ENCODE measurements at regions not wholly inside any gene's neighbourhood (a gene's known extent, or its start where the extent isn't known, plus 50 kb on each side); places are given as distances from the start of the nearest gene placed in this dataset.

DNA sequence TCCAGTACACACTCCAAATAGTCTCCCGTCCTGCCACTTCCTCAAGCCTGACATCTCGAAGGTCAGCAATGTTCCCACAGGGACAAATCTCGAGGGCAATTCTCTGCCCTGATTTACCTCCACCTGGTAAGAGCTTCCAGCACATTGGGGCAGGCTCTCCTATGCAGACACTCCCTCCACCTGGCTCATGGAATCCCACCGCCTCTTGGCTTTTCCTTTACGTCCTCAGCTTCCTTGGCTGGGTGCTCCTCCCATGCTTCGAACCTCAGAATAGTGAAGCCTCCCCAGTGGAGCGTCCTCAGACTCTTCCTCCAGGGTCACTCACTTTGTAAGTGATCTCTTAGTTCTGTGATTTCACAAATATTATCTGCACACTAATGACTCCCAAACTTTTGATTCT lies 205.2 kb upstream of the ECI2 start:
- Histone ChIP-seq H3K79me2 (replicated peaks; ENCODE audit: insufficient read depth, low read length) (no peaks in the 10 kb centered on the region), H3K36me3 (ENCODE audit: insufficient read depth, low read length) (no peaks in the 10 kb centered on the region), H3K4me2 (ENCODE audit: low read length) (no peak overlapping the region), H3F3A (ENCODE audit: insufficient read depth, low read length, poor library complexity, severe bottlenecking) (no peaks in the 10 kb centered on the region), H3K9me2 (ENCODE audit: insufficient read depth, low read length) (no peaks in the 10 kb centered on the region), H2AFZ (ENCODE audit: low read depth, low read length) (no peak overlapping the region), H3K9ac (ENCODE audit: low read length) (no peak overlapping the region), H3K4me3 (ENCODE audit: low read length) (no peak overlapping the region), H3K9me3 (ENCODE audit: low read length) (no peaks in the 10 kb centered on the region), H3K27me3 (ENCODE audit: insufficient read depth, low read depth, low read length) (no peaks in the 10 kb centered on the region), H4K20me1 (ENCODE audit: insufficient read depth) (no peaks in the 10 kb centered on the region), H3K27ac (ENCODE audit: low read length) (no peak overlapping the region)
- TF ChIP-seq EZH2 (IDR thresholded peaks at IDR 0.05; ENCODE audit: borderline replicate concordance, insufficient read depth, low read length, poor library complexity, severe bottlenecking) (no peak), TAF1 (IDR thresholded peaks at IDR 0.05; ENCODE audit: low read depth) (no peak), CTCF (IDR thresholded peaks at IDR 0.05; ENCODE audit: poor library complexity, severe bottlenecking) (no peak), POLR2AphosphoS5 (IDR thresholded peaks at IDR 0.05) (no peak), MXI1 (conservative IDR thresholded peaks at IDR 0.05; ENCODE audit: poor library complexity, severe bottlenecking) (no peak), EP300 (conservative IDR thresholded peaks at IDR 0.05; ENCODE audit: poor library complexity, severe bottlenecking) (no peak), SMC3 (conservative IDR thresholded peaks at IDR 0.05; ENCODE audit: poor library complexity) (no peak), RAD21 (conservative IDR thresholded peaks at IDR 0.05) (no peak)
- TF ChIP-seq, protein P1, sequence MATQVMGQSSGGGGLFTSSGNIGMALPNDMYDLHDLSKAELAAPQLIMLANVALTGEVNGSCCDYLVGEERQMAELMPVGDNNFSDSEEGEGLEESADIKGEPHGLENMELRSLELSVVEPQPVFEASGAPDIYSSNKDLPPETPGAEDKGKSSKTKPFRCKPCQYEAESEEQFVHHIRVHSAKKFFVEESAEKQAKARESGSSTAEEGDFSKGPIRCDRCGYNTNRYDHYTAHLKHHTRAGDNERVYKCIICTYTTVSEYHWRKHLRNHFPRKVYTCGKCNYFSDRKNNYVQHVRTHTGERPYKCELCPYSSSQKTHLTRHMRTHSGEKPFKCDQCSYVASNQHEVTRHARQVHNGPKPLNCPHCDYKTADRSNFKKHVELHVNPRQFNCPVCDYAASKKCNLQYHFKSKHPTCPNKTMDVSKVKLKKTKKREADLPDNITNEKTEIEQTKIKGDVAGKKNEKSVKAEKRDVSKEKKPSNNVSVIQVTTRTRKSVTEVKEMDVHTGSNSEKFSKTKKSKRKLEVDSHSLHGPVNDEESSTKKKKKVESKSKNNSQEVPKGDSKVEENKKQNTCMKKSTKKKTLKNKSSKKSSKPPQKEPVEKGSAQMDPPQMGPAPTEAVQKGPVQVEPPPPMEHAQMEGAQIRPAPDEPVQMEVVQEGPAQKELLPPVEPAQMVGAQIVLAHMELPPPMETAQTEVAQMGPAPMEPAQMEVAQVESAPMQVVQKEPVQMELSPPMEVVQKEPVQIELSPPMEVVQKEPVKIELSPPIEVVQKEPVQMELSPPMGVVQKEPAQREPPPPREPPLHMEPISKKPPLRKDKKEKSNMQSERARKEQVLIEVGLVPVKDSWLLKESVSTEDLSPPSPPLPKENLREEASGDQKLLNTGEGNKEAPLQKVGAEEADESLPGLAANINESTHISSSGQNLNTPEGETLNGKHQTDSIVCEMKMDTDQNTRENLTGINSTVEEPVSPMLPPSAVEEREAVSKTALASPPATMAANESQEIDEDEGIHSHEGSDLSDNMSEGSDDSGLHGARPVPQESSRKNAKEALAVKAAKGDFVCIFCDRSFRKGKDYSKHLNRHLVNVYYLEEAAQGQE (IDR thresholded peaks at IDR 0.05; ENCODE audit: borderline replicate concordance): no peak

GRCh38 chr6:4338884-4339283 lies 203.5 kb upstream of the ECI2 start:
- Histone ChIP-seq H2AFZ (ENCODE audit: low read depth, low read length) (no peak overlapping the region), H3K79me2 (replicated peaks; ENCODE audit: insufficient read depth, low read length) (no peaks in the 10 kb centered on the region), H3F3A (ENCODE audit: insufficient read depth, low read length, poor library complexity, severe bottlenecking) (no peaks in the 10 kb centered on the region), H3K36me3 (ENCODE audit: insufficient read depth, low read length) (no peaks in the 10 kb centered on the region), H3K4me2 (ENCODE audit: low read length) (no peak overlapping the region), H3K9me3 (ENCODE audit: low read length) (no peaks in the 10 kb centered on the region), H4K20me1 (ENCODE audit: insufficient read depth) (no peaks in the 10 kb centered on the region), H3K9ac (ENCODE audit: low read length) (no peak overlapping the region), H3K4me3 (ENCODE audit: low read length) (no peak overlapping the region), H3K9me2 (ENCODE audit: insufficient read depth, low read length) (no peaks in the 10 kb centered on the region), H3K27ac (ENCODE audit: low read length) (no peak overlapping the region), H3K27me3 (ENCODE audit: insufficient read depth, low read depth, low read length) (no peaks in the 10 kb centered on the region)
- TF ChIP-seq, protein P1 (IDR thresholded peaks at IDR 0.05; ENCODE audit: borderline replicate concordance): no peak
- no peak for TF ChIP-seq POLR2AphosphoS5 (IDR thresholded peaks at IDR 0.05)
- TF ChIP-seq MXI1 (conservative IDR thresholded peaks at IDR 0.05; ENCODE audit: poor library complexity, severe bottlenecking): no peak
- no peak for TF ChIP-seq RAD21 (conservative IDR thresholded peaks at IDR 0.05)
- no peak for TF ChIP-seq EZH2 (IDR thresholded peaks at IDR 0.05; ENCODE audit: borderline replicate concordance, insufficient read depth, low read length, poor library complexity, severe bottlenecking)
- TF ChIP-seq EP300 (conservative IDR thresholded peaks at IDR 0.05; ENCODE audit: poor library complexity, severe bottlenecking): no peak
- no peak for TF ChIP-seq TAF1 (IDR thresholded peaks at IDR 0.05; ENCODE audit: low read depth)
